GM18505 (cell line): ENCODE measurements at regions not wholly inside any gene's neighbourhood (a gene's known extent, or its start where the extent isn't known, plus 50 kb on each side); places are given as distances from the start of the nearest gene placed in this dataset.

Experiments used
- ATAC-seq: cut with Tn5 transposase; IDR thresholded peaks from one replicate; pipeline ENCODE4 v1.9.1; 2021; ENCODE audit not compliant: unreplicated experiment
- POLR2A ChIP-seq: IDR thresholded peaks from 4 replicates; pipeline ENCODE4 v1.6.1; 2011; ENCODE audit warnings: borderline replicate concordance; ENCODE audit not compliant: insufficient read depth, insufficient read length; ENCODE audit errors: extremely low read depth

DNA sequence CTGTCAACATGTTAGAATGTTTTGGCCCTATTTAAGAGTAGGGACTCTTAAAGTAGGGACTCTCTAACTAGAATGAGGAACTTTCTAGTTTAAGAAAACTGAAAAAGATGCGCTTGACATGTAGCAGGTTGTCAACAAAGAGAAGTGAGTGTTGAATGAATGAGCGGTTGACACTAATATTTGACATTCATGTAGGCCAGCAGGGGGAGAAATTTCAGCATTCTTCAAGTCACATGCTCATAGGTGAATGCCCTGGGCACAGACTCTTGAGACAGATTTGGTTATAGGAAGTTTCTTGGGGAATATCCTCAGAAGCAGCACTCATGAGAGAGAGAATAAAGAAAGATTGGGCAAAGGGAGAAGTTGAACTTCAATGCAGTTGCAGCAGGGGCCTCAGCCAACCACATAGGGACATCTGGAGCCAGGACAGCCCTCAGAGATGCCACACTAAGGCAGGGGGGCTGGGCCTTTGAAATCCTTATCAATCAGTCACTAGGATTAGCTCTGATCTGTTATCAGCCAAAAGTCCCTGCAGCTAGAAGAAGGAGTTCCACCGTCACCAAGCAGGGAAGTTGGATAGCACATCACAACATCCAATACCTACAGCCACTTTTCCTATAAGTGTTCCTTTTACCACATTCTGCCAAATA lies 145.1 kb upstream of the FKBP1C start:
- TF ChIP-seq POLR2A, result no peak
- ATAC-seq, result no peak

- TF ChIP-seq POLR2A, result no peak
- no peak for ATAC-seq
Measured at GRCh38 chr6:63094947-63095346, 116.3 kb upstream of the FKBP1C start.

DNA sequence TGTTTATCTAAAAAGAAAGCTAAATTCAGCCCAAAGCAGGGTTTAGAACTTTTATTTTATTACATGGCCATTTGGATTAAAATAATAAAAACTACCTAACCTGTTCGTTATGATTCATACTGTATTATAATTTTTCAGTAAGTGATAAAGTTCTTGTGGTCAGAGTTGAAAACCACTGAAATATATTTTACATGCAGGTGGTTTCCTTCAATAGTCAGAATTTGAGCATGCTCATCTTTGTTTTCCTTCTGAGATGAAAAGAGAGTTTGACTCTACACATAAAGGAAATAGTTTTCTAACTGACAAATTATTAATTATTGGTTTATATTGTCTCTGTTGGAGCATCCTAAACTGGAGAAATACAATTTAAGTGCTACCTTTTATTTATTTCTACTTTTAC lies 114.0 kb upstream of the FKBP1C start:
- no peak for TF ChIP-seq POLR2A
- ATAC-seq, result peak; percentile 61

- no peak for ATAC-seq
- TF ChIP-seq POLR2A, result no peak
Measured at GRCh38 chr6:63098789-63099188, 112.5 kb upstream of the FKBP1C start.

- no peak for ATAC-seq
- no peak for TF ChIP-seq POLR2A
Measured at GRCh38 chr6:63099772-63100459, 111.4 kb upstream of the FKBP1C start.

DNA sequence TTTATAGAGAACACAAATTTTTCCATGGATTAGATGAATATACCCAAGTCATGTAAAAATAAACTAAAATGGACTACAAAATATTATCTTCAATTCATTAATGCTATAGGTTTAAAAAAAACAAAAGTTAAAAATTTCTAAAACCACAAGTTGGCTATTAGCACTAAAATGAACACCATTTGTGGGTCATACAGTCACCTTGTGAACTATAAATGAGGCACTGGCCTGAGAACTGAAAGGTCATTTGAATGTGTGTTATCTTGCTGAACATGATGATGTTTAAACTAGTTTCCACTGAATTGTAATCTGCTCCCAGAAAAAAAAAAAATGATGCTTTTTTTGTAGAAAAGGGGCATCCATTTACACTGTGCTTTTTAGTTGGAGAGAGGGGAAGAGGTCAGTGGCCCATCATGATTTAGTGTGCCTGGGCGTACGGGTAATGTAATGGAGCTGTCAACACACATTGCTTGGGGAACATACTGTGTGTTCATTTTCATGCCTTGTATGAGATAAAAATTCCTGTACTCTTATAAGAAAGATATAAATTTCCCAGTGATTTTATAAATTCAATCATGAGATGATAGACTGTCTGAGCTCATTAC lies 96.6 kb upstream of the FKBP1C start:
- no peak for TF ChIP-seq POLR2A
- no peak for ATAC-seq

GRCh38 chr6:63121166-63121565 lies 90.1 kb upstream of the FKBP1C start:
- TF ChIP-seq POLR2A, result no peak
- no peak for ATAC-seq

GRCh38 chr6:63140114-63140513 lies 71.2 kb upstream of the FKBP1C start:
- TF ChIP-seq POLR2A, result no peak
- no peak for ATAC-seq

DNA sequence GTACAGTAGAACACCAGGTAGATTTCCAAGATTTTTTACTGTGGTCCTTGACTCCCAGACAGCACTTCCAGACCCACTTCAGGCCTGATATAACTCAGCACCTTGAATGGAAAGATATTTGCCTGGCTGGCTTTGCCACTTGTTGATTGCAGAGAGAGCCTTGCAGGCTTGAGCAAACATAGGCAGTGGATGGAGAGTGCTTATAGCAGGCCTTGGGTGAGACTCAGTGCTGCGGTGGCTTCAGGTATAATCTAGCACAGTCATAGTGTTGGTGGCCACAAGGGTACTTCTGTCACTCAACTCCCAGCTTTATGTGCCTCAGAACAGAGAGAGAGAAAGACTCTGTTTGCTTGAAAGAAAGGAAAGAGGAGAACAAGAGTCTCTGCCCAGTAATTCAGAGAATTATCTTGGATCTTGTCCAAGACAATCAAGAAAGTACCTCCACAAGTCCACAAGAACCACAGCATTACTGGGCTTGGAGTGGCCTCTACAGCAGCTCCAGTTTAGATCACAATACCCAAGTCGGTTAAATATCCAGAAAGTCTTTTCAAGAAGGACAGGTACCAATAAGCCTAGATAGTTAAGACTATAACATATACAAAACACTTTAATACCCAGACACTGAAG lies 70.5 kb upstream of the FKBP1C start:
- TF ChIP-seq POLR2A, result no peak
- no peak for ATAC-seq

DNA sequence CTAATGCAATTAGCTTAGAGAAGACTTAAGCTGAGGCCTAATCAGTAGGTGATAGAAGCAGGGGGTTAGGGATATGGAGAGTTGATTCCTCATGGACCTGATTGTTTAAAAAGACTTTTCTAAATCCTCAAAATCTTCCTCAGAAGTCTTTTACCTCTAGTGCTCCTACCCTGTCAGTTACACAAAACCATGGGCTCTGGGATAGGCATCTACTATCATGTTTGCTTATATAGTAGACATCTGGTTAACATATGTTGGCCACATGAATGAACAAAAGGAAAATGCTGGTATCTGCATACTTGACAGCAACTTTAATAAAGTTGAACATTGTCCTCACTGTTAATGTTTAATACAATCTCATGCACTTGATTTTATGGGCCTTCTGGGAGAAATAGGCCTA lies 61.5 kb upstream of the FKBP1C start:
- TF ChIP-seq POLR2A, result no peak
- ATAC-seq, result no peak

GRCh38 chr6:63154535-63154934 lies 56.7 kb upstream of the FKBP1C start:
- ATAC-seq, result no peak
- no peak for TF ChIP-seq POLR2A
